Astrocyte (in vitro differentiated cells and primary cell): ENCODE measurements at regions not wholly inside any gene's neighbourhood (a gene's known extent, or its start where the extent isn't known, plus 50 kb on each side); places are given as distances from the start of the nearest gene placed in this dataset.

Source experiments
- DNase-seq: peaks from one replicate; pipeline ENCODE4 v3.0.0-alpha.2; 2010; ENCODE audit warnings: low read depth
- FAIRE-seq: peaks from 2 replicates; lab custom pipeline; 2011; peaks lifted over from hg19 to GRCh38; lab: Jason Lieb, UNC
- H2AFZ ChIP-seq: 2 replicates; pipeline ENCODE4 v1.6.0; 2012; ENCODE audit warnings: low read depth, low read length, inconsistent platforms
- H3K27ac ChIP-seq: 2 replicates; pipeline ENCODE4 v1.5.1; 2011; ENCODE audit warnings: low read depth, low read length, inconsistent platforms
- H3K27me3 ChIP-seq: 2 replicates; pipeline ENCODE4 v1.6.0; 2011; ENCODE audit warnings: low read length, inconsistent platforms; ENCODE audit not compliant: insufficient read depth
- H3K36me3 ChIP-seq: 2 replicates; pipeline ENCODE4 v1.5.1; 2011; ENCODE audit warnings: low read length, inconsistent platforms; ENCODE audit not compliant: insufficient read depth
- H3K4me1 ChIP-seq: 2 replicates; pipeline ENCODE4 v1.5.1; 2011; ENCODE audit warnings: low read length, inconsistent platforms; ENCODE audit not compliant: insufficient read depth
- H3K4me2 ChIP-seq: 2 replicates; pipeline ENCODE4 v1.6.0; 2012; ENCODE audit warnings: low read length, inconsistent platforms
- H3K4me3 ChIP-seq: 2 replicates; pipeline ENCODE4 v1.5.1; 2011; ENCODE audit warnings: low read depth, mild to moderate bottlenecking, low read length, inconsistent platforms; ENCODE audit not compliant: insufficient read depth
- H3K79me2 ChIP-seq: 2 replicates; pipeline ENCODE4 v1.6.0; 2012; ENCODE audit warnings: mild to moderate bottlenecking, low read length, inconsistent platforms; ENCODE audit not compliant: insufficient read depth
- H3K9ac ChIP-seq: 2 replicates; pipeline ENCODE4 v1.6.0; 2012; ENCODE audit warnings: mild to moderate bottlenecking, low read length, inconsistent platforms
- H3K9me3 ChIP-seq: 2 replicates; pipeline ENCODE4 v1.5.1; 2012; ENCODE audit warnings: low read depth, mild to moderate bottlenecking, low read length, inconsistent platforms; ENCODE audit not compliant: insufficient read depth
- H4K20me1 ChIP-seq: 2 replicates; pipeline ENCODE4 v1.6.0; 2012; ENCODE audit warnings: low read length, inconsistent platforms; ENCODE audit not compliant: insufficient read depth
- H3K27ac Mint-ChIP-seq: one replicate; pipeline ENCODE4 v1.8.0; 2021; ENCODE audit warnings: mild to moderate bottlenecking, mixed read lengths; ENCODE audit not compliant: unreplicated experiment
- H3K27me3 Mint-ChIP-seq: one replicate; pipeline ENCODE4 v1.8.0; 2021; ENCODE audit warnings: low read depth, mixed read lengths; ENCODE audit not compliant: unreplicated experiment
- H3K36me3 Mint-ChIP-seq: one replicate; pipeline ENCODE4 v1.8.0; 2021; ENCODE audit warnings: low read depth, mixed read lengths; ENCODE audit not compliant: unreplicated experiment
- H3K4me1 Mint-ChIP-seq: one replicate; pipeline ENCODE4 v1.8.0; 2021; ENCODE audit warnings: low read depth, mixed read lengths; ENCODE audit not compliant: unreplicated experiment
- H3K4me3 Mint-ChIP-seq: one replicate; pipeline ENCODE4 v1.8.0; 2021; ENCODE audit warnings: mild to moderate bottlenecking, moderate library complexity, mixed read lengths; ENCODE audit not compliant: unreplicated experiment
- H3K9me3 Mint-ChIP-seq: one replicate; pipeline ENCODE4 v1.8.0; 2021; ENCODE audit warnings: mild to moderate bottlenecking, mixed read lengths; ENCODE audit not compliant: unreplicated experiment
- EZH2 ChIP-seq: IDR thresholded peaks from 2 replicates; pipeline ENCODE4 v1.6.1; 2012; ENCODE audit warnings: mild to moderate bottlenecking, low read length, inconsistent platforms; ENCODE audit not compliant: insufficient read depth
- TF ChIP-seq, protein P1 (sequence below): IDR thresholded peaks from 2 replicates; pipeline ENCODE4 v1.5.1; 2011; ENCODE audit warnings: low read depth, mild to moderate bottlenecking, inconsistent platforms, low read length, moderate library complexity; ENCODE audit not compliant: insufficient read depth

DNA sequence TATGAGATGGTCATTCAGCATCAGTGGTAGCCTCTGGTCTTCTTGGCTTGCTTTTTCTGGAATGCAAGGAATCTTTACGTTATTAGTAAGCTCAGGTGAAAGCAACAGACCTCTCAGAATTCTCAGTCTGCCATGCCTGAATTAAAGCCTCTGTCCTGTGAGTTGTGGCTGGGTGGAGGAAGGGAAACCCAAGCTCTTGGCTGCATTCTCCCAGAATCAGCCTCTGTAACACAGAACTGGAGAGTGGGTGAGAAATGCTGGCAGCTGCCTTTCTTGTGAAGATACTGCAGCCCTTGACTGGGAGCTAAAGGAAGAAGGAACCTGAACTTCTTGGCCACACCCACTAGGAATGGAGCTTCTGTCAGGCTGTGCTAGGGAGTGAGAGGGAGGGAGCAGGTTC, 505.8 kb downstream of the EPHA3 start:
- Histone ChIP-seq H2AFZ (no peak overlapping the region), H4K20me1 (no peaks in the 10 kb centered on the region), H3K36me3 (no peaks in the 10 kb centered on the region), H3K4me2 (no peak overlapping the region), H3K9ac (no peak overlapping the region), H3K4me1 (no peaks in the 10 kb centered on the region), H3K79me2 (no peaks in the 10 kb centered on the region), H3K27me3 (no peaks in the 10 kb centered on the region), H3K9me3 (no peaks in the 10 kb centered on the region), H3K27ac (no peak overlapping the region), H3K4me3 (no peak overlapping the region)
- Mint-ChIP-seq H3K4me1 (peaks cover 4% of the 10 kb centered on the region), H3K36me3 (no peaks in the 10 kb centered on the region), H3K27ac (no peak overlapping the region), H3K27me3 (no peaks in the 10 kb centered on the region), H3K9me3 (no peaks in the 10 kb centered on the region), H3K4me3 (no peak overlapping the region)
- no peak for TF ChIP-seq EZH2
- TF ChIP-seq, protein P1, sequence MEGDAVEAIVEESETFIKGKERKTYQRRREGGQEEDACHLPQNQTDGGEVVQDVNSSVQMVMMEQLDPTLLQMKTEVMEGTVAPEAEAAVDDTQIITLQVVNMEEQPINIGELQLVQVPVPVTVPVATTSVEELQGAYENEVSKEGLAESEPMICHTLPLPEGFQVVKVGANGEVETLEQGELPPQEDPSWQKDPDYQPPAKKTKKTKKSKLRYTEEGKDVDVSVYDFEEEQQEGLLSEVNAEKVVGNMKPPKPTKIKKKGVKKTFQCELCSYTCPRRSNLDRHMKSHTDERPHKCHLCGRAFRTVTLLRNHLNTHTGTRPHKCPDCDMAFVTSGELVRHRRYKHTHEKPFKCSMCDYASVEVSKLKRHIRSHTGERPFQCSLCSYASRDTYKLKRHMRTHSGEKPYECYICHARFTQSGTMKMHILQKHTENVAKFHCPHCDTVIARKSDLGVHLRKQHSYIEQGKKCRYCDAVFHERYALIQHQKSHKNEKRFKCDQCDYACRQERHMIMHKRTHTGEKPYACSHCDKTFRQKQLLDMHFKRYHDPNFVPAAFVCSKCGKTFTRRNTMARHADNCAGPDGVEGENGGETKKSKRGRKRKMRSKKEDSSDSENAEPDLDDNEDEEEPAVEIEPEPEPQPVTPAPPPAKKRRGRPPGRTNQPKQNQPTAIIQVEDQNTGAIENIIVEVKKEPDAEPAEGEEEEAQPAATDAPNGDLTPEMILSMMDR: no peak
- DNase-seq: no peak
- no peak for FAIRE-seq

DNA sequence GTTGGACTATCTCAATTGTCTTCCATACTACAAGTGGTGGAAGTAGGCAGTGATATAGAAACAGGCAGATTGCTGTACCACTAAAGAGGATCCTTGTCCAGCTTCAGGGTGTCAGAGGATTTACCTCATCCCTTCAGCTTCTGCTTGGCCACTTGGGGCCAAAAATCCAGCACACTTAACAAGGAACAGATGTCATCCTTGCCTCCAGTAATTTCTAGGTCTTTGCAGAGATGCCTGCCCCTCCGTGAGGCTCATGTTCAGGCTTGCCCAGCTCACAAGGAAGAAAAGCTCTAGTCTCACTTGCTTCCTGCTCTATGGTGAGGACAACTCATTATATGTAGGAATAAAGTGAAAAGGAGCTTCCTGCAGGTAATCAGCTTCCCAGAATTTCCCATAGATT, 510.3 kb downstream of the EPHA3 start:
- Mint-ChIP-seq H3K36me3 (no peaks in the 10 kb centered on the region), H3K4me1 (peaks cover 4% of the 10 kb centered on the region), H3K27ac (no peak overlapping the region), H3K27me3 (no peaks in the 10 kb centered on the region), H3K9me3 (no peaks in the 10 kb centered on the region), H3K4me3 (no peak overlapping the region)
- Histone ChIP-seq H3K27me3 (no peaks in the 10 kb centered on the region), H3K9me3 (no peaks in the 10 kb centered on the region), H2AFZ (no peak overlapping the region), H4K20me1 (no peaks in the 10 kb centered on the region), H3K36me3 (no peaks in the 10 kb centered on the region), H3K9ac (no peak overlapping the region), H3K4me2 (no peak overlapping the region), H3K79me2 (no peaks in the 10 kb centered on the region), H3K27ac (no peak overlapping the region), H3K4me3 (no peak overlapping the region), H3K4me1 (no peaks in the 10 kb centered on the region)
- DNase-seq: no peak
- no peak for FAIRE-seq
- TF ChIP-seq EZH2: no peak
- TF ChIP-seq, protein P1: no peak

DNA sequence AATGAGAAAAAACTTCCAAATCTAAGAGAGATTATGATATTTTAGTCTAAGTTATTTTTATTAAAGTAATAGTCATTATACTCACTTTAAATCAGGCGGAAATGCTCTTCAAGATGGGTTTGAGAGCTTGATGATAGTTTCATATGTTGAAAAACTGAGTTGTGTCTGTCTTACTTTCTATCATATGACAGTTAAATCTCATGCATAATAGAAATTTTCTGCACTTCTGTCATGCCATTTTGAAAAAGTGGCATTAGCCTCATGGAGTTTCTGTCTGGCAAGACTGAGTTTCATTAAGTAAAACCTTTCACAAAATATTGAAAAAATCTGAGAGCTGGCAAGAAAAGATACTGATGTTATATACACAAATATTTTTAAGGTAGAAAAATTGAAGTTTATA, 511.8 kb downstream of the EPHA3 start:
- FAIRE-seq (no peak), DNase-seq (no peak)
- TF ChIP-seq EZH2: no peak
- TF ChIP-seq, protein P1: no peak
- H3K27ac Mint-ChIP-seq: no peak overlapping the region
- no peaks in the 10 kb centered on the region for H3K36me3 ChIP-seq
- H2AFZ ChIP-seq: no peak overlapping the region
- no peak overlapping the region for H3K9ac ChIP-seq
- H3K4me2 ChIP-seq: no peak overlapping the region
- no peak overlapping the region for H3K27ac ChIP-seq
- no peaks in the 10 kb centered on the region for H3K36me3 Mint-ChIP-seq
- no peak overlapping the region for H3K4me3 Mint-ChIP-seq
- H3K9me3 ChIP-seq: no peaks in the 10 kb centered on the region
- no peaks in the 10 kb centered on the region for H3K79me2 ChIP-seq
- no peaks in the 10 kb centered on the region for H3K27me3 ChIP-seq
- no peaks in the 10 kb centered on the region for H3K4me1 ChIP-seq
- H3K4me1 Mint-ChIP-seq: no peaks in the 10 kb centered on the region
- H3K4me3 ChIP-seq: no peak overlapping the region
- H4K20me1 ChIP-seq: no peaks in the 10 kb centered on the region
- H3K27me3 Mint-ChIP-seq: no peaks in the 10 kb centered on the region
- no peaks in the 10 kb centered on the region for H3K9me3 Mint-ChIP-seq
